Renal cortex interstitium (tissue), 11 donors: ENCODE measurements at regions not wholly inside any gene's neighbourhood (a gene's known extent, or its start where the extent isn't known, plus 50 kb on each side); places are given as distances from the start of the nearest gene placed in this dataset.
"Not testable (repeated sequence)": the region's sequence is repeated elsewhere in the genome, so short reads cannot be mapped to it uniquely, and the experiment has no call there.

Experiments
- DNase-seq, 11 donors: peaks; one replicate each; pipeline ENCODE4 v3.0.0-alpha.2; 2013; ENCODE audit warnings: low read depth in 9 of 11, low spot score in 4 of 11; ENCODE audit errors: extremely low read depth in 1 of 11

GRCh38 chr14:38973083-38973700, 129.8 kb downstream of the SEC23A start:
- no peak for DNase-seq

GRCh38 chr14:38972511-38972910, 130.5 kb downstream of the SEC23A start:
- DNase-seq = no peak

- no peak for DNase-seq
Measured at GRCh38 chr14:38971258-38971921, 131.6 kb downstream of the SEC23A start.

DNA sequence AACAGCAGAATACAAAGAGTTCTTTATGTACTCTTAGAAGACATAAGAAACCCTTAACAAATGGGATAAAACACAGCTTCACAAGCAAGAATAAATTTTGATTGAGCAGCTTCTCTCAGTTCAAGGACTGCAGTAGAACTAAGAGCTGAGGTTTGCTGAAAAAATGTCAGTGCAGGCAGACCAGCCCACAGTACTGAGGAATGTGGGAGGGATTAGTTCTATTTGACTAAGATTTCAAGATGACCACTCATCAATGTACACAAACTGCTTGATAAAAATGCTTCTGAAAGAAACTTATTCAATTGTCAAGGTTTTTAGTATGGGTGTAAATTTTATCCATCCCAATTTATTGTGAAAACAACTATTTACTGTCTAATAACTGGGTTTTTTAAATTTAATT, 138.4 kb downstream of the SEC23A start:
- DNase-seq = peak in 2 of 11 donors; percentile 5 to 44

DNA sequence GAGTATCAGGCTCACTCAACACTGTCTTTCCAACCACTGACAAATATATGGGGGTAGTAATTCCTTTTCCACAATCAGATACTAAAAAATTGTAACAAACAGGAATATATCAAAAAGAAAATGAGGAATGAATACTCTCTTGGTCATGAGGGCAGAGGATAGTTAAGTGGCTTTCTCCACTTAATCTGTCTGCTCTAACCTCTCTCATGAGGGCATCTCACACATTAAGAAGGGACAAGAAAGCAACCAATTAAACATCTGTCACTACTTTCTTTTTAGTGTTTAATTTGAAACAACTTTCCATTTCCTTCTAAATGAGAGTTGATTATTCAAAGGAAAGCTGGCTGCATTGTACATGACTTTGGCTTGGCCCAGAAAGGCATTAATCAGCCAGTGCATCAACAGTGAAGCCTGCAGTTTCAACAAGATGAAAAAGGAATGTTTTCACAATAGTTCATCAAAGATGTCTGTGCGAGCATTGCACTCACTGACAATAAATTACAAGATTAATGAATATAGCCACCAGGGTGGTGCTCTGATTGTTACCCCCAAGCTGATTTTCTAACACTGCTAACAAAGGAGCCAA, 142.0 kb downstream of the SEC23A start:
- DNase-seq = peak in 2 of 11 donors; percentile 13 to 16

- DNase-seq = no peak
Measured at GRCh38 chr14:38959021-38959420, 144.0 kb downstream of the SEC23A start.

DNA sequence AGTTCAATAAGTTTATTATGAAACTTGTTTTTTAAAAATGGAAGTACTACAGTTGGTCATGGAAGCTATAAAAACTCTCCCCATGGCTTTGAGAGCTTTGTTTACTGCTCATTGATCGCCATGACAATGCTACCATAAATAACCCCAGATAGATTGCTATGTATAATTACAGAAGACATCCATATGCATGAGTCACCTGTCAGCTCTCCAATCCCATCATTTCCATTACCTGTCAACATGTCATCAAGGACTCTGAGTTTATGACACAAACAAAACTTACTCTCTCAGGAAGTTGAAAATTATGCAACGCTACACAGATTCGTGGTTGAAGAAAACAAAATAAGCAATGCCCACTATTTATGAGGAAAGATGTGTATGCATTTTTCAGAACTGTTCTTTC, 144.4 kb downstream of the SEC23A start:
- no peak for DNase-seq

DNA sequence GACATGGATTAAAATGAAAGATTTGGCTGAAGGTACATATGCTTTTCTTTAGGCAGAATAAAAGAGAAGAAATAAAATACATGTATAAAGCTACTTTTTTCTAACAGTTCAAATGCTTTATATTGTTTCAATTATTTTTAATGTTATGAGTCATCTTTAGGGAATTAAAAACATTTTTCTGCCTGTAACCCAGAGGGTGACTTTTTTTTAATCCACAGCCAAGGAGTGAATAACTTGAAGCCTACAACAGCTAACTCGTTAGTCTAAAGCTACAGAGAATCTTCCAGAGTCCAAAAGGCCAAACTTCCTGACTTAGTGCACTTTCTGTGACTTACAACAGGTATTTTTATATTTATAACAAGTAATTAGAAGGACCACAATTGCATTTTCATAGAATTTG, 151.6 kb downstream of the SEC23A start:
- no peak for DNase-seq

DNA sequence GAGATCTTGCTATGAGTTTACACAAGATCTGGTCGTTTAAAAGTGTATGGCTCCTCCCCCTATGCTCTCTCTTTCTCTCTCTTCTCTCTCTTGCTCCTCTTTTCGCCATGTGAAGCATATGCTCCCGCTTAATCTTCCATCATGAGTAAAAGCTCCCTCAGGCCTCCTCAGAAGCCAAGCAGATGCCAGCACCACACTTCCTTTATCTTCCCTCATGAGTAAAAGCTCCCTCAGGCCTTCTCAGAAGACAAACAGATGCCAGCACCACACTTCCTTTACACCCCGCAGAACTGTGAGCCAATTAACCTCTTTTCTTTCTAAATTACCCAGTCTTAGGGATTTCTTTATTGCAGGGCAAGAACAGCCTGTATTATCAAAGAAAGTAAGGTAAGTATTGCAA, 152.4 kb downstream of the SEC23A start:
- no peak for DNase-seq

DNA sequence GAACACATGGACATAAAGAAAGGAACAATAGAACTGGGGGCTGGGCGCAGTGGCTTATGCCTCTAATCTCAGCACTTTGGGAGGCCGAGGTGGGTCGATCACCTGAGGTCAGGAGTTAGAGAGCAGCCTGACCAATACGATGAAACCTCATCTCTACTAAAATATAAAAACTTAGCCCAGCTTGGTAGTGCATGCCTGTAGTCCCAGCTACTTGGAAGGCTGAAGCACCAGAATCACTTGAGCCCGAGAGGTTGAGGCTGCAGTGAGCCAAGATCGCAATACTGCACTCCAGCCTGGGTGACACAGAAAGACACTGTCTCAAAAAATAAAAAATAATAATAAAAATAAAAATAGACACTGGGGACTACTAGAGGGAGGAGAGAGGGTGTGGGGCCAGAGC, 154.5 kb downstream of the SEC23A start:
- DNase-seq = no peak

- no peak for DNase-seq
Measured at GRCh38 chr14:38948171-38948570, 154.9 kb downstream of the SEC23A start.

DNA sequence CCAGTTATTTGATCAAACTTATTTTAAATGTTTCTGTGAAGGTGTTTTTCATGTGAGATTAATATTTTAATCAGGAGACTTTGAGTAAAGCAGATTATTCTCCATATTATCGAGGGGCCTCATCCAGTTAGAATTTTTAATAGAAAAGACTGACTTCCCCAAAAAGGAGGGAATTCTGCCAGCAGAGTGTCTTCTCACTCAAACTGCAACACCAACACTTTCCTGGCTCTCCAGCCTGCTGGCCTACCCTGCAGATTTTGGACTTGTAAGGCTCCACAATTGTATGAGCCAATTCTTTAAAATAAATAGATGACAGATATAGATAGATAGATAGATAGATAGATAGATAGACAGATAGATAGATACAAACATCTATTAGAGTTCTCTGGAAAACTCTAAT, 155.7 kb downstream of the SEC23A start:
- no peak for DNase-seq

DNA sequence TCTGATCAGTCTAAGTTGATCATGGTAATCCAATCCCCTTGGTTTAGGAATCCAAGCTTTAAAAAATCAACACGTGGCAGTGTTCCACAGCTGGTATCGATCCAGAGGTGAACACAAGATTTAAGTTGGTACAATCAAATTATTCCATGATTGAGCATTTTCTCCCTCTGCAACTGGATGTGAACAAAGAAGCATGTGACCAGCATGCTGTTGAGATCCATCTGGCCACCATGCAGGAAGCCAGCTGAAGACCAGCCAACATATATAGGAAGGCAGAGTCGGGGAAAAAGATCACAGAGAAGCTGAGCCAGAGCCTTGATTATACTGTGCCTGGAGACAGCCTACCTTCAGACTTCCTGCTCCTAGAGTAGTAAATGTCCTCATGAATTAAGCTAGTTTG, 158.3 kb downstream of the SEC23A start:
- DNase-seq = no peak

DNA sequence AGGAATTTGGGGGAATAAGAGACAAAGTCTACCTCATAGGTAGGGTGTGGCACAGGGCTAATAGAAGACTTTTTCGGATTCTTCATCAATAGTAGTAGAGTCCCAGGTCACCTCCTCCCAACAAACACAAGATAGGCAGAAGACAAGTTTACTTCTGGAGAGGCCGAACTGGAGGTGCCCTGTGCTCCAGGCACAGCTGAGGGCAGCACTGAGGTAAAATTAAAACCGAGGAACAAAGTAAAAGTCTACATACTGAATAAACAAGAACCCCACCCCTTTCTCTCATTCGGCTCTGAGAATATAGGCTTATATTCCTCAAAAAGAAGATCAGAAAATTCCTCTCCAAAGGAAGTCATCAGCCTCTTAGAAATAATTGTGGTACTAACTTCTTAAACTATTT, 161.5 kb downstream of the SEC23A start:
- DNase-seq = no peak

GRCh38 chr14:38932653-38933000, 170.4 kb downstream of the SEC23A start:
- DNase-seq = not testable (repeated sequence)

DNA sequence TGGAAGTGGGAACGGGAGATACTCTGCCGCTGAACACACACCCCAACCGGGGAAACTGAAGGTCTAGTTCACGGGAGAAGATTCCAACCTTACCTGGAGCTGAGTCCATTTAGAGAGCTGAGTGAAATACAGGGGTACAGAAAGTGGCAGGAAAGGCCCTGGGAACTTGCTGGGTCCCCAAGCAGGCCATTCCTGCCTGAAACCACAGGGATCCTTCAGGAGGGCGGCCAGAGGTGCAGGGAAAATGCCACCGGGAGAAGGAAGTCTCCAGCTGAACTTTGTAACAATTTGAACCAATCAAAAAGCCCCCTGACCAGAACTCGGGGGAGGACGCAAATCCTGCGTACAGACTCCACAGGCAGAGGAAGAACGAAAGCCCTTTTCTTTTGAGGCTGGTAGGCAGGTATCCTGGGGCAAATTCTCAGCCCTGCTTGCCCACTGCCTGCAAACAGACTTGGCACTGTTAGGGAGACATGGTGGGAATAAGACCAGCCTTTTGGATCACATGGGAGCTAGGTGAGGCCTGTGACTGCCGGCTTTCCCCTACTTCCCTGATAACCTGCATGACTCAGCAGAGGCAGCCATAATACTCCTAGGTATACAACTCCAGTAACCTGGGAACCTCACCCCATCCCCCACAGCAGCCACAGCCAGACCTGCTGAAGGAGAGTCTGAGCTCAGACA, 170.9 kb downstream of the SEC23A start:
- no peak for DNase-seq

GRCh38 chr14:38930898-38931297, 172.1 kb downstream of the SEC23A start:
- no peak for DNase-seq

DNA sequence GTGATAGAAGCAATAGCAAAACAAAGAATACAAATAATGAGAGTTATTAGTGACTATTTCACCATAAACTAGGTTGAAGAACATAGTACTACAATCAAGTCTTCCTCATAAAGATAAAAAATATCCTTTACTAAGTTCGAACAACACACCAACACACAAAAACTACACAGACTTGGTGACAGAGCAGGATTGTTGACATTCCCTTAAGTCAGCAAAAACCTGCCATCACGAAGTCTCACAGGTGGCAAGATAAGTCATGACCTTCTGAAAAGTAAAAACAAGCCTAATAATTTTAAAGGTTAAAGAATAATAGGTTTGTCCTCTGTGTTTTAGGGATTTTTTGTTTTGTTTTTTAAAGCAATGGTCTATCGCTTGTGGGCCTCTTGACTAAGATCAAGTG, 173.0 kb downstream of the SEC23A start:
- no peak for DNase-seq

- no peak for DNase-seq
Measured at GRCh38 chr14:38929416-38929815, 173.6 kb downstream of the SEC23A start.

DNA sequence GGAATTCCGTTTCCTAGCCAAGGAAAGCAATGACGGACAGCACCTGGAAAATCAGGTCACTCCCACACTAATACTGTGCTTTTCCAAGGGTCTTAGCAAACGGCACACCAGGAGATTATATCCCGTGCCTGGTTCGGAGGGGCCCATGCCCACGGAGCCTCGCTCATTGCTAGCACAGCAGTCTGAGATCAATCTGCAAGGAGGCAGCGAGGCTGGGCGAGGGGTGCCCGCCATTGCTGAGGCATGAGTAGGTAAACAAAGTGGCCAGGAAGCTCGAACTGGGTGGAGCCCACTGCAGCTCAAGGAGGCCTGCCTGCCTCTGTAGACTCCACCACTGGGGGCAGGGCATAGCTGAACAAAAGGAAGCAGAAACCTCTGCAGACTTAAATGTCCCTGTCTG, 181.1 kb downstream of the SEC23A start:
- DNase-seq = not testable (repeated sequence)
